Activated CD8-positive, alpha-beta memory T cell treated with anti-CD3 and anti-CD28 coated beads for 4 hours (primary cell): ENCODE measurements at regions not wholly inside any gene's neighbourhood (a gene's known extent, or its start where the extent isn't known, plus 50 kb on each side); places are given as distances from the start of the nearest gene placed in this dataset.

Source experiments
- DNase-seq, 2 donors: peaks; one replicate each; pipeline ENCODE4 v3.0.0-alpha.2; 2020; ENCODE audit warnings: low read depth in 2 of 2

GRCh38 chr1:116819081-116819480, 64.9 kb downstream of the CD2 start:
- DNase-seq: no peak

GRCh38 chr1:116820369-116820768, 66.1 kb downstream of the CD2 start:
- no peak for DNase-seq

GRCh38 chr1:116821763-116822162, 67.5 kb downstream of the CD2 start:
- no peak for DNase-seq

GRCh38 chr1:116824631-116825206, 70.5 kb downstream of the CD2 start:
- DNase-seq: no peak

GRCh38 chr1:116825207-116825719, 71.0 kb downstream of the CD2 start:
- DNase-seq: no peak

GRCh38 chr1:116825720-116826438, 71.6 kb downstream of the CD2 start:
- DNase-seq: no peak

- DNase-seq: peak in 1 of 2 donors; percentile 47
Measured at GRCh38 chr1:116826818-116827606, 72.8 kb downstream of the CD2 start.

GRCh38 chr1:116827607-116828105, 73.4 kb downstream of the CD2 start:
- no peak for DNase-seq

- DNase-seq: no peak
Measured at GRCh38 chr1:116832308-116832931, 77.3 kb upstream of the PTGFRN start.

GRCh38 chr1:116832932-116833578, 76.7 kb upstream of the PTGFRN start:
- no peak for DNase-seq

- DNase-seq: no peak
Measured at GRCh38 chr1:116833718-116834117, 76.0 kb upstream of the PTGFRN start.

GRCh38 chr1:116834595-116834994, 75.1 kb upstream of the PTGFRN start:
- no peak for DNase-seq

- DNase-seq: no peak
Measured at GRCh38 chr1:116835161-116835560, 74.6 kb upstream of the PTGFRN start.

GRCh38 chr1:116836099-116836498, 73.6 kb upstream of the PTGFRN start:
- no peak for DNase-seq

GRCh38 chr1:116841569-116842344, 68.0 kb upstream of the PTGFRN start:
- no peak for DNase-seq

GRCh38 chr1:116842654-116843053, 67.1 kb upstream of the PTGFRN start:
- DNase-seq: no peak

- no peak for DNase-seq
Measured at GRCh38 chr1:116844775-116845174, 64.9 kb upstream of the PTGFRN start.

- DNase-seq: no peak
Measured at GRCh38 chr1:116847190-116847589, 62.5 kb upstream of the PTGFRN start.

- no peak for DNase-seq
Measured at GRCh38 chr1:116847688-116848531, 61.8 kb upstream of the PTGFRN start.

- DNase-seq: no peak
Measured at GRCh38 chr1:116850436-116850835, 59.3 kb upstream of the PTGFRN start.
